DND-41 (cell line): ENCODE measurements at regions not wholly inside any gene's neighbourhood (a gene's known extent, or its start where the extent isn't known, plus 50 kb on each side); places are given as distances from the start of the nearest gene placed in this dataset.

ENCODE experiments used
- ATAC-seq: fragments of 200-7000 bp; cut with Tn5 transposase; 3 replicates; pipeline ENCODE4 v1.9.1; 2021; ENCODE audit warnings: low read depth; ENCODE audit not compliant: insufficient read depth
- DNase-seq: peaks from one replicate; pipeline ENCODE4 v3.0.0-alpha.2; 2020
- H2AFZ ChIP-seq: 2 replicates; pipeline ENCODE4 v1.6.0; 2012; ENCODE audit warnings: low read depth, low read length
- H3K27ac ChIP-seq: 2 replicates; pipeline ENCODE4 v1.5.1; 2012; ENCODE audit warnings: low read length, inconsistent platforms
- H3K27me3 ChIP-seq: fragments of 200-600 bp; sonication (generic); 2 replicates; pipeline ENCODE4 v1.6.0; 2012; ENCODE audit warnings: low read length, mild to moderate bottlenecking, inconsistent platforms; ENCODE audit not compliant: insufficient read depth, poor library complexity
- H3K36me3 ChIP-seq: 2 replicates; pipeline ENCODE4 v1.5.1; 2012; ENCODE audit warnings: low read length, inconsistent platforms; ENCODE audit not compliant: insufficient read depth
- H3K4me1 ChIP-seq: 2 replicates; pipeline ENCODE4 v1.5.1; 2012; ENCODE audit warnings: mild to moderate bottlenecking, low read length; ENCODE audit not compliant: insufficient read depth
- H3K4me2 ChIP-seq: 2 replicates; pipeline ENCODE4 v1.6.0; 2012; ENCODE audit warnings: mild to moderate bottlenecking, moderate library complexity, low read length, inconsistent platforms; ENCODE audit not compliant: insufficient read depth
- H3K4me3 ChIP-seq, 2 experiments: fragments of 200-600 bp in 1 of 2; shearing (Covaris generic) in 1 of 2; 2 replicates each; pipeline ENCODE4 v1.5.1; 2012 to 2016; ENCODE audit warnings: inconsistent platforms in 2 of 2, low read length in 2 of 2, mild to moderate bottlenecking in 2 of 2, low read depth in 1 of 2, moderate library complexity in 1 of 2
- H3K79me2 ChIP-seq: 2 replicates; pipeline ENCODE4 v1.6.0; 2012; ENCODE audit warnings: low read length, inconsistent platforms; ENCODE audit not compliant: insufficient read depth
- H3K9ac ChIP-seq: 2 replicates; pipeline ENCODE4 v1.6.0; 2012; ENCODE audit warnings: low read depth, mild to moderate bottlenecking, inconsistent platforms, low read length, moderate library complexity
- H3K9me3 ChIP-seq: 2 replicates; pipeline ENCODE4 v1.5.1; 2012; ENCODE audit warnings: low read length, moderate library complexity, mild to moderate bottlenecking, inconsistent platforms; ENCODE audit not compliant: insufficient read depth, severe bottlenecking
- H4K20me1 ChIP-seq: 2 replicates; pipeline ENCODE4 v1.6.0; 2012; ENCODE audit warnings: low read length; ENCODE audit not compliant: insufficient read depth
- EZH2 ChIP-seq: IDR thresholded peaks from 3 replicates; pipeline ENCODE4 v1.6.1; 2012; ENCODE audit warnings: borderline replicate concordance, low read depth, mild to moderate bottlenecking, moderate library complexity, low read length, inconsistent platforms; ENCODE audit not compliant: severe bottlenecking
- TF ChIP-seq, protein P1 (sequence below): IDR thresholded peaks from 2 replicates; pipeline ENCODE4 v1.5.1; 2012; ENCODE audit warnings: borderline replicate concordance, low read length, moderate library complexity, mild to moderate bottlenecking; ENCODE audit not compliant: poor library complexity, severe bottlenecking; ENCODE audit errors: extremely low read depth

DNA sequence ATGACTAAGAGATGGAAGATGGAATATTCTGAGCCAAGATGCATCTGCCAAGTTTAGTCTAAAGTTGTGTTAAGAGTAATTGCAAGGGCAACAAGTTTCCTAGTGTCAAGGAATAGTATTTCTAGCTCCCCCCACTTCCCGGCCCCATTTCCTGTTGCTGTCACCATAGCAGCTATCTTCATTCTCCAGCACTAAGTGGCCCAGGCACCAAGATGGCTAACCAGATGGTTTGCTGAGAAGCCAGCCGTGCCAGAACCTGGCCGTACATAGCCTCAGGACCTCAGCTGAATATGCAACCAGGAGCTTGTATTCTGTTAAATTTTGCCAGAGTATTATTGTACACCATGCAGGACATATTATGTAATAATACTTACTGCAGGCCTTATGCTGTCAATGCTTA lies 108.8 kb upstream of the UMPS start:
- Histone ChIP-seq H3K4me3 (no peak overlapping the region), H2AFZ (no peak overlapping the region), H3K4me2 (no peak overlapping the region), H3K27me3 (no peaks in the 10 kb centered on the region), H3K9me3 (no peaks in the 10 kb centered on the region), H3K79me2 (no peaks in the 10 kb centered on the region), H3K4me1 (no peaks in the 10 kb centered on the region), H3K27ac (no peak overlapping the region), H4K20me1 (no peaks in the 10 kb centered on the region), H3K36me3 (no peaks in the 10 kb centered on the region), H3K9ac (no peak overlapping the region)
- DNase-seq (no peak), ATAC-seq (no peak)
- TF ChIP-seq EZH2: no peak
- TF ChIP-seq, protein P1, sequence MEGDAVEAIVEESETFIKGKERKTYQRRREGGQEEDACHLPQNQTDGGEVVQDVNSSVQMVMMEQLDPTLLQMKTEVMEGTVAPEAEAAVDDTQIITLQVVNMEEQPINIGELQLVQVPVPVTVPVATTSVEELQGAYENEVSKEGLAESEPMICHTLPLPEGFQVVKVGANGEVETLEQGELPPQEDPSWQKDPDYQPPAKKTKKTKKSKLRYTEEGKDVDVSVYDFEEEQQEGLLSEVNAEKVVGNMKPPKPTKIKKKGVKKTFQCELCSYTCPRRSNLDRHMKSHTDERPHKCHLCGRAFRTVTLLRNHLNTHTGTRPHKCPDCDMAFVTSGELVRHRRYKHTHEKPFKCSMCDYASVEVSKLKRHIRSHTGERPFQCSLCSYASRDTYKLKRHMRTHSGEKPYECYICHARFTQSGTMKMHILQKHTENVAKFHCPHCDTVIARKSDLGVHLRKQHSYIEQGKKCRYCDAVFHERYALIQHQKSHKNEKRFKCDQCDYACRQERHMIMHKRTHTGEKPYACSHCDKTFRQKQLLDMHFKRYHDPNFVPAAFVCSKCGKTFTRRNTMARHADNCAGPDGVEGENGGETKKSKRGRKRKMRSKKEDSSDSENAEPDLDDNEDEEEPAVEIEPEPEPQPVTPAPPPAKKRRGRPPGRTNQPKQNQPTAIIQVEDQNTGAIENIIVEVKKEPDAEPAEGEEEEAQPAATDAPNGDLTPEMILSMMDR: no peak

- Histone ChIP-seq H3K9ac (no peak overlapping the region), H3K9me3 (no peaks in the 10 kb centered on the region), H3K4me1 (no peaks in the 10 kb centered on the region), H3K4me2 (no peak overlapping the region), H3K36me3 (no peaks in the 10 kb centered on the region), H3K79me2 (no peaks in the 10 kb centered on the region), H2AFZ (no peak overlapping the region), H3K27me3 (no peaks in the 10 kb centered on the region), H3K27ac (no peak overlapping the region), H3K4me3 (no peak overlapping the region), H4K20me1 (no peaks in the 10 kb centered on the region; the same call in 1 of the 2 replicates)
- TF ChIP-seq, protein P1: no peak
- no peak for TF ChIP-seq EZH2
- no peak for DNase-seq
- no peak for ATAC-seq
These were observed 105.2 kb upstream of the UMPS start for GRCh38 chr3:124625074-124625473.

- no peak for TF ChIP-seq EZH2
- TF ChIP-seq, protein P1: no peak
- ATAC-seq (no peak), DNase-seq (no peak)
- Histone ChIP-seq H3K4me3 (no peak overlapping the region), H3K27ac (no peak overlapping the region), H3K4me2 (no peak overlapping the region), H3K79me2 (no peaks in the 10 kb centered on the region), H4K20me1 (no peaks in the 10 kb centered on the region; the same call in 1 of the 2 replicates), H3K9ac (no peak overlapping the region), H3K36me3 (no peaks in the 10 kb centered on the region), H3K27me3 (no peaks in the 10 kb centered on the region), H3K4me1 (no peaks in the 10 kb centered on the region), H2AFZ (no peak overlapping the region), H3K9me3 (no peaks in the 10 kb centered on the region)
These were observed 102.7 kb upstream of the UMPS start for GRCh38 chr3:124627501-124627908.

DNA sequence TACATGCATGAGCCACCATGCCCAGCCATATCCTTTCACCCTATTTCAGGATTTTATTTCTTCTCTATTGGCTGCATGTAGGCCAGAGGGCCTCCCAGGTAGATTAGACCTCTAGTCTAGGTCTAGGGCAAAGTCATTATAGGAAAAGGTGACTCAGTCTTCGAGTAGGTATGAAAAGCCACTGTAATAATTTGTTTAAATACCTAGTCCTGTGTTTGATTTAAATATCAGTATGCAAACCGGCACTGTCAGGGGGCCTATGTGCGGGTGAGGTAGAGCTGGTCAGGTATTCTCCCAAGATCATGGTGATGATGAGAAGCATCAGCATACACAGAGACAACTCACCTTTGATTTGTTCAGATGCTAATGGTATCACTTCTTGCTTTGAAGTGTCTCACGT lies 101.4 kb upstream of the UMPS start:
- Histone ChIP-seq H3K9me3 (no peaks in the 10 kb centered on the region), H3K4me2 (no peak overlapping the region), H3K79me2 (no peaks in the 10 kb centered on the region), H4K20me1 (no peaks in the 10 kb centered on the region; the same call in 1 of the 2 replicates), H2AFZ (no peak overlapping the region), H3K9ac (no peak overlapping the region), H3K27ac (no peak overlapping the region), H3K27me3 (no peaks in the 10 kb centered on the region), H3K4me3 (no peak overlapping the region), H3K4me1 (no peaks in the 10 kb centered on the region), H3K36me3 (no peaks in the 10 kb centered on the region)
- DNase-seq (no peak), ATAC-seq (no peak)
- TF ChIP-seq EZH2: no peak
- TF ChIP-seq, protein P1: no peak
